Fibroblast of villous mesenchyme (primary cell): ENCODE measurements at regions not wholly inside any gene's neighbourhood (a gene's known extent, or its start where the extent isn't known, plus 50 kb on each side); places are given as distances from the start of the nearest gene placed in this dataset.

Experiments used
- DNase-seq: peaks from one replicate; pipeline ENCODE4 v3.0.0-alpha.2; 2010; ENCODE audit warnings: low read depth
- H3K4me3 ChIP-seq: 2 replicates; pipeline ENCODE4 v1.5.1; 2011; ENCODE audit warnings: low read depth, mild to moderate bottlenecking, low read length
- CTCF ChIP-seq: IDR thresholded peaks from 2 replicates; pipeline ENCODE4 v1.5.1; 2012; ENCODE audit warnings: low read depth, mild to moderate bottlenecking, low read length; ENCODE audit not compliant: insufficient read depth

GRCh38 chr9:87211669-87212068, 264.4 kb upstream of the GAS1 start:
- TF ChIP-seq CTCF: no peak
- no peak for DNase-seq
- H3K4me3 ChIP-seq: no peak overlapping the region

GRCh38 chr9:87212605-87213021, 265.3 kb upstream of the GAS1 start:
- no peak overlapping the region for H3K4me3 ChIP-seq
- TF ChIP-seq CTCF: no peak
- peak; percentile 63 for DNase-seq

GRCh38 chr9:87213948-87214347, 266.6 kb upstream of the GAS1 start:
- no peak for TF ChIP-seq CTCF
- no peak overlapping the region for H3K4me3 ChIP-seq
- DNase-seq: no peak

GRCh38 chr9:87214991-87215390, 267.7 kb upstream of the GAS1 start:
- no peak for DNase-seq
- no peak for TF ChIP-seq CTCF

GRCh38 chr9:87216036-87216435, 268.7 kb upstream of the GAS1 start:
- H3K4me3 ChIP-seq: no peak overlapping the region
- no peak for DNase-seq
- TF ChIP-seq CTCF: no peak

More at GRCh38 chr9:87214991-87215390, 267.7 kb upstream of the GAS1 start:
- H3K4me3 ChIP-seq: no peak overlapping the region

GRCh38 chr9:87216897-87217455, 269.7 kb upstream of the GAS1 start:
- no peak for TF ChIP-seq CTCF
- H3K4me3 ChIP-seq: no peak overlapping the region
- no peak for DNase-seq
